ENCODE measurements at regions not wholly inside any gene's neighbourhood (a gene's known extent, or its start where the extent isn't known, plus 50 kb on each side); places are given as distances from the start of the nearest gene placed in this dataset.

- Histone ChIP-seq H3K4me3 (ENCODE audit: low read depth, low read length) (no peak overlapping the region), H3K36me3 (ENCODE audit: control insufficient read depth, insufficient read depth, low read length) (no peaks in the 10 kb centered on the region), H3K27me3 (ENCODE audit: control insufficient read depth, insufficient read depth, low read length) (no peaks in the 10 kb centered on the region)
- FAIRE-seq = no peak
- no peak for DNase-seq (ENCODE audit: low read depth)
- no peak for TF ChIP-seq CTCF (IDR thresholded peaks at IDR 0.05; ENCODE audit: insufficient read depth, low read length, severe bottlenecking)
Observed at GRCh38 chr12:83634726-83635267, 948.1 kb downstream of the TMTC2 start.

- TF ChIP-seq CTCF (IDR thresholded peaks at IDR 0.05; ENCODE audit: insufficient read depth, low read length, severe bottlenecking) = no peak
- H3K27me3 ChIP-seq (ENCODE audit: control insufficient read depth, insufficient read depth, low read length) = no peaks in the 10 kb centered on the region
- DNase-seq (ENCODE audit: low read depth) = no peak
- H3K4me3 ChIP-seq (ENCODE audit: low read depth, low read length) = no peak overlapping the region
- H3K36me3 ChIP-seq (ENCODE audit: control insufficient read depth, insufficient read depth, low read length) = no peaks in the 10 kb centered on the region
- FAIRE-seq = no peak
Observed at GRCh38 chr12:83630526-83630925, 943.8 kb downstream of the TMTC2 start.

GRCh38 chr12:83629931-83630330 lies 943.2 kb downstream of the TMTC2 start:
- no peaks in the 10 kb centered on the region for H3K27me3 ChIP-seq (ENCODE audit: control insufficient read depth, insufficient read depth, low read length)
- no peak for FAIRE-seq

GRCh38 chr12:83622205-83622604 lies 935.5 kb downstream of the TMTC2 start:
- FAIRE-seq (no peak), DNase-seq (ENCODE audit: low read depth) (no peak)
- no peak for TF ChIP-seq CTCF (IDR thresholded peaks at IDR 0.05; ENCODE audit: insufficient read depth, low read length, severe bottlenecking)
- Histone ChIP-seq H3K4me3 (ENCODE audit: low read depth, low read length) (no peak overlapping the region), H3K27me3 (ENCODE audit: control insufficient read depth, insufficient read depth, low read length) (no peaks in the 10 kb centered on the region), H3K36me3 (ENCODE audit: control insufficient read depth, insufficient read depth, low read length) (no peaks in the 10 kb centered on the region)

More at GRCh38 chr12:83629931-83630330, 943.2 kb downstream of the TMTC2 start:
- no peak for TF ChIP-seq CTCF (IDR thresholded peaks at IDR 0.05; ENCODE audit: insufficient read depth, low read length, severe bottlenecking)
- Histone ChIP-seq H3K36me3 (ENCODE audit: control insufficient read depth, insufficient read depth, low read length) (no peaks in the 10 kb centered on the region), H3K4me3 (ENCODE audit: low read depth, low read length) (no peak overlapping the region)
- no peak for DNase-seq (ENCODE audit: low read depth)

- no peak for TF ChIP-seq CTCF (IDR thresholded peaks at IDR 0.05; ENCODE audit: insufficient read depth, low read length, severe bottlenecking)
- H3K36me3 ChIP-seq (ENCODE audit: control insufficient read depth, insufficient read depth, low read length) = no peaks in the 10 kb centered on the region
- no peaks in the 10 kb centered on the region for H3K27me3 ChIP-seq (ENCODE audit: control insufficient read depth, insufficient read depth, low read length)
- DNase-seq (ENCODE audit: low read depth) = no peak
- no peak for FAIRE-seq
- H3K4me3 ChIP-seq (ENCODE audit: low read depth, low read length) = no peak overlapping the region
Observed at GRCh38 chr12:83619973-83620372, 933.3 kb downstream of the TMTC2 start.

GRCh38 chr12:83615152-83615551 lies 928.4 kb downstream of the TMTC2 start:
- no peaks in the 10 kb centered on the region for H3K36me3 ChIP-seq (ENCODE audit: control insufficient read depth, insufficient read depth, low read length)
- no peak for FAIRE-seq
- TF ChIP-seq CTCF (IDR thresholded peaks at IDR 0.05; ENCODE audit: insufficient read depth, low read length, severe bottlenecking) = no peak
- no peak for DNase-seq (ENCODE audit: low read depth)
- H3K4me3 ChIP-seq (ENCODE audit: low read depth, low read length) = no peak overlapping the region
- H3K27me3 ChIP-seq (ENCODE audit: control insufficient read depth, insufficient read depth, low read length) = no peaks in the 10 kb centered on the region

Data from bronchial epithelial cell (primary cell).